ENCODE measurements at regions not wholly inside any gene's neighbourhood (a gene's known extent, or its start where the extent isn't known, plus 50 kb on each side); places are given as distances from the start of the nearest gene placed in this dataset.
A peak's percentile ranks its signal among the peaks of the same experiment; 100 is the strongest.

GRCh38 chr6:165998072-165998471 is 169.6 kb downstream of the TBXT start:
- peaks cover 3 to 14% (median 12%) of the 10 kb centered on the region in 3 donors for H3K27me3 Mint-ChIP-seq (ENCODE audit: low read depth in 3 of 3)
- 71% methylated on average over 2 of the region's 3 CpGs for WGBS (ENCODE audit: insufficient coverage)

GRCh38 chr6:165991341-165991740 is 176.3 kb downstream of the TBXT start:
- Histone ChIP-seq H3K36me3 (replicated peaks in 1 of 2; ENCODE audit: control insufficient read depth in 1 of 2, insufficient read depth in 2 of 2, low read length in 2 of 2) (no peaks in the 10 kb centered on the region), H2AFZ (ENCODE audit: insufficient read depth, low read depth, low read length, poor library complexity, severe bottlenecking) (no peak overlapping the region), H4K20me1 (ENCODE audit: insufficient read depth, low read length) (no peaks in the 10 kb centered on the region), H3K4me1 (ENCODE audit: control insufficient read depth in 1 of 2, insufficient read depth in 2 of 2, low read length in 2 of 2) (no peaks in the 10 kb centered on the region), H3K27me3 (ENCODE audit: control insufficient read depth in 2 of 2, insufficient read depth in 2 of 2, low read length in 2 of 2) (peaks cover 5 to 32% of the 10 kb centered on the region in 2 donors), H3K79me2 (ENCODE audit: insufficient read depth, low read length) (no peaks in the 10 kb centered on the region), H3K27ac (ENCODE audit: low read depth in 1 of 2, low read length in 2 of 2) (no peak overlapping the region), H3K9ac (ENCODE audit: insufficient read depth, low read length, poor library complexity, severe bottlenecking) (no peak overlapping the region), H3K9me3 (replicated peaks in 1 of 2; ENCODE audit: control insufficient read depth in 1 of 2, insufficient read depth in 1 of 2, low read length in 2 of 2) (no peaks in the 10 kb centered on the region), H3K4me3 (replicated peaks in 1 of 3; ENCODE audit: low read depth in 2 of 3, low read length in 3 of 3) (no peak overlapping the region), H3K4me2 (replicated peaks; ENCODE audit: extremely low read depth, low read length, poor library complexity, severe bottlenecking) (no peak overlapping the region)
- WGBS (ENCODE audit: insufficient coverage) = 85% methylated on average over 14 of the region's 14 CpGs
- intact Hi-C loops (cut with micrococcal nuclease) = no loop called here
- TF ChIP-seq CTCF (IDR thresholded peaks at IDR 0.05) = no peak
- H3K36me3 Mint-ChIP-seq = no peaks in the 10 kb centered on the region
- no peak for DNase-seq
- peaks cover 25 to 48% (median 32%) of the 10 kb centered on the region in 3 donors for H3K27me3 Mint-ChIP-seq (ENCODE audit: low read depth in 3 of 3)
- peaks cover 0 to 4% (median 0%) of the 10 kb centered on the region in 7 donors for H3K9me3 Mint-ChIP-seq
- H3K27ac Mint-ChIP-seq = no peak overlapping the region
- peak overlapping the region in 1 of 2 donors; percentile 9 for H3K4me3 Mint-ChIP-seq
- H3K4me1 Mint-ChIP-seq = no peaks in the 10 kb centered on the region

More at GRCh38 chr6:165998072-165998471, 169.6 kb downstream of the TBXT start:
- H3K4me1 Mint-ChIP-seq = no peaks in the 10 kb centered on the region
- no peak overlapping the region for H3K4me3 Mint-ChIP-seq
- H3K27ac Mint-ChIP-seq = no peak overlapping the region
- intact Hi-C loops (cut with micrococcal nuclease) = no loop called here
- Histone ChIP-seq H2AFZ (ENCODE audit: insufficient read depth, low read depth, low read length, poor library complexity, severe bottlenecking) (no peak overlapping the region), H4K20me1 (ENCODE audit: insufficient read depth, low read length) (no peaks in the 10 kb centered on the region), H3K27me3 (ENCODE audit: control insufficient read depth in 2 of 2, insufficient read depth in 2 of 2, low read length in 2 of 2) (no peaks in the 10 kb centered on the region), H3K9ac (ENCODE audit: insufficient read depth, low read length, poor library complexity, severe bottlenecking) (no peak overlapping the region), H3K4me1 (ENCODE audit: control insufficient read depth in 1 of 2, insufficient read depth in 2 of 2, low read length in 2 of 2) (no peaks in the 10 kb centered on the region), H3K4me3 (replicated peaks in 1 of 3; ENCODE audit: low read depth in 2 of 3, low read length in 3 of 3) (no peak overlapping the region), H3K36me3 (replicated peaks in 1 of 2; ENCODE audit: control insufficient read depth in 1 of 2, insufficient read depth in 2 of 2, low read length in 2 of 2) (no peaks in the 10 kb centered on the region), H3K4me2 (replicated peaks; ENCODE audit: extremely low read depth, low read length, poor library complexity, severe bottlenecking) (no peak overlapping the region), H3K9me3 (replicated peaks in 1 of 2; ENCODE audit: control insufficient read depth in 1 of 2, insufficient read depth in 1 of 2, low read length in 2 of 2) (no peaks in the 10 kb centered on the region), H3K27ac (ENCODE audit: low read depth in 1 of 2, low read length in 2 of 2) (no peak overlapping the region), H3K79me2 (ENCODE audit: insufficient read depth, low read length) (no peaks in the 10 kb centered on the region)
- H3K9me3 Mint-ChIP-seq = peaks cover 0 to 2% (median 0%) of the 10 kb centered on the region in 7 donors
- TF ChIP-seq CTCF (IDR thresholded peaks at IDR 0.05) = no peak
- DNase-seq = no peak
- no peaks in the 10 kb centered on the region for H3K36me3 Mint-ChIP-seq
